Ishikawa (cell line): ENCODE measurements at regions not wholly inside any gene's neighbourhood (a gene's known extent, or its start where the extent isn't known, plus 50 kb on each side); places are given as distances from the start of the nearest gene placed in this dataset.

Experiments
- CEBPB ChIP-seq: IDR thresholded peaks from 2 replicates; pipeline ENCODE4 v1.6.1; 2012
- CREB1 ChIP-seq: IDR thresholded peaks from 2 replicates; pipeline ENCODE4 v1.6.1; 2012; ENCODE audit warnings: low read depth
- EGR1 ChIP-seq: IDR thresholded peaks from 2 replicates; pipeline ENCODE4 v1.6.1; 2012
- EP300 ChIP-seq: IDR thresholded peaks from 2 replicates; pipeline ENCODE4 v1.6.1; 2012; ENCODE audit warnings: borderline replicate concordance
- FOXM1 ChIP-seq: IDR thresholded peaks from 2 replicates; pipeline ENCODE4 v1.6.1; 2012; ENCODE audit warnings: low read depth, borderline replicate concordance
- MAX ChIP-seq: IDR thresholded peaks from 2 replicates; pipeline ENCODE4 v1.6.1; 2012
- NFIC ChIP-seq: IDR thresholded peaks from 2 replicates; pipeline ENCODE4 v1.6.1; 2012
- RAD21 ChIP-seq: IDR thresholded peaks from 2 replicates; pipeline ENCODE4 v1.6.1; 2012; ENCODE audit warnings: low read depth
- REST ChIP-seq: IDR thresholded peaks from 2 replicates; pipeline ENCODE4 v1.6.1; 2012; ENCODE audit warnings: low read depth, mild to moderate bottlenecking
- TAF1 ChIP-seq: IDR thresholded peaks from 2 replicates; pipeline ENCODE4 v1.6.1; 2012; ENCODE audit warnings: low read depth, mild to moderate bottlenecking
- TCF12 ChIP-seq: IDR thresholded peaks from 2 replicates; pipeline ENCODE4 v1.6.1; 2012; ENCODE audit warnings: low read depth
- TEAD4 ChIP-seq: IDR thresholded peaks from 2 replicates; pipeline ENCODE4 v1.6.1; 2012
- USF1 ChIP-seq: IDR thresholded peaks from 2 replicates; pipeline ENCODE4 v1.6.1; 2012
- YY1 ChIP-seq: IDR thresholded peaks from 2 replicates; pipeline ENCODE4 v1.6.1; 2012; ENCODE audit warnings: low read depth
- ZBTB7A ChIP-seq: IDR thresholded peaks from 2 replicates; pipeline ENCODE4 v1.6.1; 2012; ENCODE audit warnings: low read depth

GRCh38 chr2:35220461-35220860, 1135.1 kb upstream of the CRIM1 start:
- TF ChIP-seq REST (no peak), TEAD4 (no peak), USF1 (no peak), EP300 (no peak), RAD21 (no peak), YY1 (no peak), NFIC (no peak), MAX (no peak), TAF1 (no peak), FOXM1 (no peak), CEBPB (no peak), EGR1 (no peak), ZBTB7A (no peak), TCF12 (no peak), CREB1 (no peak)

- TF ChIP-seq TEAD4 (no peak), RAD21 (no peak), EGR1 (no peak), NFIC (no peak), EP300 (no peak), REST (no peak)
These were observed 1150.7 kb upstream of the CRIM1 start for GRCh38 chr2:35204881-35205280.

GRCh38 chr2:35204323-35204722, 1151.3 kb upstream of the CRIM1 start:
- TF ChIP-seq ZBTB7A: no peak
- TF ChIP-seq RAD21: no peak
- no peak for TF ChIP-seq EP300
- no peak for TF ChIP-seq FOXM1
- no peak for TF ChIP-seq CEBPB
- TF ChIP-seq USF1: no peak
- TF ChIP-seq MAX: no peak
- TF ChIP-seq EGR1: no peak
- no peak for TF ChIP-seq REST
- TF ChIP-seq TCF12: no peak
- TF ChIP-seq YY1: no peak
- TF ChIP-seq NFIC: no peak
- no peak for TF ChIP-seq TEAD4
- TF ChIP-seq CREB1: no peak
- TF ChIP-seq TAF1: no peak

- no peak for TF ChIP-seq CREB1
- no peak for TF ChIP-seq EGR1
- peak; percentile 40; the same call in 1 of the 2 replicates for TF ChIP-seq TEAD4
- no peak for TF ChIP-seq ZBTB7A
- no peak for TF ChIP-seq FOXM1
These were observed 1156.3 kb upstream of the CRIM1 start for GRCh38 chr2:35199298-35199697.

GRCh38 chr2:35185861-35186412, 1169.6 kb upstream of the CRIM1 start:
- TF ChIP-seq TEAD4 (no peak), EP300 (no peak), TAF1 (no peak), MAX (no peak), CREB1 (no peak), CEBPB (no peak), USF1 (no peak), RAD21 (no peak), EGR1 (no peak), TCF12 (no peak), NFIC (no peak), REST (no peak), ZBTB7A (no peak), YY1 (no peak), FOXM1 (no peak)
